Stomach (tissue), 8 donors: ENCODE measurements at regions not wholly inside any gene's neighbourhood (a gene's known extent, or its start where the extent isn't known, plus 50 kb on each side); places are given as distances from the start of the nearest gene placed in this dataset.

Source experiments
- DNase-seq, 2 donors: peaks; one replicate each; pipeline versions ENCODE4 v3.0.0 to v3.0.0-alpha.2; 2013 to 2019
- H3K27ac ChIP-seq, 5 donors: fragments of 200-600 bp in 4 of 5; sonication (generic) in 4 of 5; one replicate each; pipeline ENCODE4 v1.5.1; 2013 to 2019; ENCODE audit warnings: mild to moderate bottlenecking in 1 of 5, moderate library complexity in 1 of 5
- H3K27me3 ChIP-seq, 3 donors: fragments of 200-600 bp; sonication (generic); one replicate each; pipeline ENCODE4 v1.5.1; 2017 to 2019; ENCODE audit warnings: mixed run types in 1 of 3
- H3K36me3 ChIP-seq, 4 donors: fragments of 200-600 bp; sonication (generic); 1 replicate in 3 of 4; 2 replicates in 1 of 4; pipeline ENCODE4 v1.5.1; 2016 to 2019
- H3K4me1 ChIP-seq, 4 donors: fragments of 200-600 bp; sonication (generic); one replicate each; pipeline ENCODE4 v1.5.1; 2016 to 2019
- H3K4me3 ChIP-seq, 4 donors: fragments of 200-600 bp; sonication (generic) in 3 of 4; one replicate each; pipeline ENCODE4 v1.5.1; 2016 to 2019; ENCODE audit warnings: mild to moderate bottlenecking in 1 of 4
- H3K9me3 ChIP-seq, 4 donors: fragments of 200-600 bp; sonication (generic); one replicate each; pipeline ENCODE4 v1.5.1; 2016 to 2019
- EP300 ChIP-seq: sonication (generic); formaldehyde crosslinking; IDR thresholded peaks from one replicate; pipeline ENCODE4 v1.6.1; 2017; ENCODE audit warnings: antibody characterized with exemption
- POLR2A ChIP-seq, 4 donors: fragments of 450-650 bp; IDR thresholded peaks; one replicate each; pipeline ENCODE4 v1.6.1; 2016; ENCODE audit warnings: antibody characterized with exemption in 4 of 4, control low read depth in 2 of 4, mild to moderate bottlenecking in 1 of 4, moderate library complexity in 1 of 4
- POLR2AphosphoS5 ChIP-seq, 3 donors: sonication (generic); formaldehyde crosslinking; IDR thresholded peaks; one replicate each; pipeline ENCODE4 v1.6.1; 2016; ENCODE audit warnings: antibody characterized with exemption in 3 of 3
- WGBS, 5 donors: extraction: QIAGEN DNeasy Blood & Tissue Kit in 3 of 5; methylation state at CpG; one replicate each; pipeline versions ENCODE4 v1.1.5 to v1.1.7; 2013 to 2018; 5-methylcytosine and 5-hydroxymethylcytosine counted together
- intact Hi-C: fragments of 100-400 bp; cut with DNase I; formaldehyde crosslinking; loops from one replicate; pipeline ENCODE4 v1.15.1; 2023; ENCODE audit warnings: low total_unique reads
- TF ChIP-seq, protein P1 (sequence below), 7 experiments: fragments of 450-650 bp in 4 of 7; fragments of 200-600 bp in 3 of 7; sonication (generic) in 3 of 7; IDR thresholded peaks; one replicate each; pipeline ENCODE4 v1.5.1; 2016 to 2019; ENCODE audit warnings: antibody characterized with exemption in 7 of 7, control low read depth in 2 of 7, mild to moderate bottlenecking in 1 of 7
- donor health status: healthy with polysubstance abuse.
- donor health status: Bipolar disorder and iron deficiency.
- donor health status: healthy.

- intact Hi-C loops, result no loop called here
- Histone ChIP-seq H3K4me1 (no peaks in the 10 kb centered on the region), H3K9me3 (no peaks in the 10 kb centered on the region), H3K27me3 (no peaks in the 10 kb centered on the region), H3K27ac (no peak overlapping the region), H3K36me3 (no peaks in the 10 kb centered on the region), H3K4me3 (no peak overlapping the region)
- TF ChIP-seq EP300 (no peak), POLR2A (IDR thresholded peaks at IDR 0.05) (no peak), POLR2AphosphoS5 (IDR thresholded peaks at IDR 0.05) (no peak)
- TF ChIP-seq, protein P1, sequence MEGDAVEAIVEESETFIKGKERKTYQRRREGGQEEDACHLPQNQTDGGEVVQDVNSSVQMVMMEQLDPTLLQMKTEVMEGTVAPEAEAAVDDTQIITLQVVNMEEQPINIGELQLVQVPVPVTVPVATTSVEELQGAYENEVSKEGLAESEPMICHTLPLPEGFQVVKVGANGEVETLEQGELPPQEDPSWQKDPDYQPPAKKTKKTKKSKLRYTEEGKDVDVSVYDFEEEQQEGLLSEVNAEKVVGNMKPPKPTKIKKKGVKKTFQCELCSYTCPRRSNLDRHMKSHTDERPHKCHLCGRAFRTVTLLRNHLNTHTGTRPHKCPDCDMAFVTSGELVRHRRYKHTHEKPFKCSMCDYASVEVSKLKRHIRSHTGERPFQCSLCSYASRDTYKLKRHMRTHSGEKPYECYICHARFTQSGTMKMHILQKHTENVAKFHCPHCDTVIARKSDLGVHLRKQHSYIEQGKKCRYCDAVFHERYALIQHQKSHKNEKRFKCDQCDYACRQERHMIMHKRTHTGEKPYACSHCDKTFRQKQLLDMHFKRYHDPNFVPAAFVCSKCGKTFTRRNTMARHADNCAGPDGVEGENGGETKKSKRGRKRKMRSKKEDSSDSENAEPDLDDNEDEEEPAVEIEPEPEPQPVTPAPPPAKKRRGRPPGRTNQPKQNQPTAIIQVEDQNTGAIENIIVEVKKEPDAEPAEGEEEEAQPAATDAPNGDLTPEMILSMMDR (IDR thresholded peaks at IDR 0.05), result no peak
- WGBS, 5 donors, result 85 to 90% (median 88%) methylated on average over 3 of the region's 3 CpGs
- no peak for DNase-seq
These were observed 432.1 kb upstream of the CFAP20DC start for GRCh38 chr3:59481776-59482400.

- Histone ChIP-seq H3K4me3 (no peak overlapping the region), H3K9me3 (no peaks in the 10 kb centered on the region), H3K4me1 (no peaks in the 10 kb centered on the region), H3K27me3 (no peaks in the 10 kb centered on the region), H3K27ac (no peak overlapping the region), H3K36me3 (no peaks in the 10 kb centered on the region)
- DNase-seq, result peak in 1 of 2 donors; percentile 13
- intact Hi-C loops, result no loop called here
- TF ChIP-seq, protein P1 (IDR thresholded peaks at IDR 0.05), result no peak
- TF ChIP-seq EP300, result no peak
- TF ChIP-seq POLR2A (IDR thresholded peaks at IDR 0.05), result no peak
- no peak for TF ChIP-seq POLR2AphosphoS5 (IDR thresholded peaks at IDR 0.05)
- 50 to 66% (median 63%) methylated on average over 5 of the region's 5 CpGs for WGBS, 5 donors
These were observed 430.7 kb upstream of the CFAP20DC start for GRCh38 chr3:59480486-59480995.

DNA sequence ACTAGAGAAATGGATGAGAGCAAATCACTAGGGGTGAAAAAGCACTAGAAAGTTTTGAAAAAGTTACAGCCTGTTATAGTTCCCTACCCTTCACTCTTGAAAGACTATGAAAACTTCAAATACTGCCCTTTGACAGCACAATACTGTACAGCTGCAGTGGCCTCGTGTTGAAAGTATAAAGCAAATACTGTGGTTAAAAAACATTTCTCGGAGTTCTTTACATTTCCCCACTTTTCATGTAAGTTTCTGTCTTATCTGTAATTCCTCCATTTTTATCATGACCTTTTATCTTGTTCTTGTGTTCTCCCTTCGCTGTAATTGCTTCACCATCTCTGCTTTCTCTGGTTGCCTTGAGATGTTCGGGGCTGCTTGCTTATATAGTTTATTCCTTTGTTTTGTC is 423.8 kb upstream of the CFAP20DC start:
- Histone ChIP-seq H3K36me3 (no peaks in the 10 kb centered on the region), H3K27ac (no peak overlapping the region), H3K4me1 (no peaks in the 10 kb centered on the region), H3K4me3 (no peak overlapping the region), H3K9me3 (peaks cover 0 to 9% (median 4%) of the 10 kb centered on the region in 4 donors), H3K27me3 (no peaks in the 10 kb centered on the region)
- no peak for DNase-seq
- WGBS, 5 donors, result 31 to 58% (median 52%) methylated on average over 4 of the region's 4 CpGs
- TF ChIP-seq, protein P1 (IDR thresholded peaks at IDR 0.05), result no peak
- TF ChIP-seq EP300 (no peak), POLR2AphosphoS5 (IDR thresholded peaks at IDR 0.05) (no peak), POLR2A (IDR thresholded peaks at IDR 0.05) (no peak)
- intact Hi-C loops, result no loop called here

GRCh38 chr3:59472541-59472940 is 422.7 kb upstream of the CFAP20DC start:
- no peak overlapping the region for H3K27ac ChIP-seq
- no peaks in the 10 kb centered on the region for H3K36me3 ChIP-seq
- no peaks in the 10 kb centered on the region for H3K27me3 ChIP-seq
- peaks cover 0 to 9% (median 4%) of the 10 kb centered on the region in 4 donors for H3K9me3 ChIP-seq
- intact Hi-C loops, result no loop called here
- TF ChIP-seq POLR2AphosphoS5 (IDR thresholded peaks at IDR 0.05) (no peak), EP300 (no peak), POLR2A (IDR thresholded peaks at IDR 0.05) (no peak)
- TF ChIP-seq, protein P1 (IDR thresholded peaks at IDR 0.05), result no peak
- WGBS, 5 donors, result 92 to 98% (median 94%) methylated on average over 3 of the region's 3 CpGs
- DNase-seq, result no peak
- H3K4me1 ChIP-seq, result no peaks in the 10 kb centered on the region
- H3K4me3 ChIP-seq, result no peak overlapping the region
